ENCODE measurements at regions not wholly inside any gene's neighbourhood (a gene's known extent, or its start where the extent isn't known, plus 50 kb on each side); places are given as distances from the start of the nearest gene placed in this dataset.

GRCh38 chr3:168973897-168974296 lies 689.6 kb downstream of the MECOM start (continued):
- TF ChIP-seq E2F4 (CRISPR knock-in tag; IDR thresholded peaks at IDR 0.05; ENCODE audit: borderline replicate concordance, low read depth): no peak

GRCh38 chr3:168973206-168973605 lies 690.3 kb downstream of the MECOM start:
- no peak for ATAC-seq
- H3K27ac Mint-ChIP-seq: no peak overlapping the region
- DNase-seq (ENCODE audit: low spot score): no peak
- H3K4me3 Mint-ChIP-seq: no peak overlapping the region
- TF ChIP-seq ATF1 (CRISPR knock-in tag; IDR thresholded peaks at IDR 0.05): no peak
- TF ChIP-seq SMAD4 (CRISPR knock-in tag; IDR thresholded peaks at IDR 0.05): no peak
- TF ChIP-seq SP1 (CRISPR knock-in tag; conservative IDR thresholded peaks at IDR 0.05): no peak
- no peak for TF ChIP-seq NR3C1 (CRISPR knock-in tag; conservative IDR thresholded peaks at IDR 0.05; ENCODE audit: low read depth)
- TF ChIP-seq ATF2 (CRISPR knock-in tag; IDR thresholded peaks at IDR 0.05; ENCODE audit: borderline replicate concordance, low read depth): no peak
- TF ChIP-seq SMAD3 (CRISPR knock-in tag; IDR thresholded peaks at IDR 0.05; ENCODE audit: borderline replicate concordance): no peak
- TF ChIP-seq ZNF512 (CRISPR knock-in tag; IDR thresholded peaks at IDR 0.05; ENCODE audit: borderline replicate concordance): no peak
- no peak for TF ChIP-seq ZNF317 (CRISPR knock-in tag; IDR thresholded peaks at IDR 0.05; ENCODE audit: borderline replicate concordance, low read depth)
- no peak for TF ChIP-seq CDX4 (CRISPR knock-in tag; IDR thresholded peaks at IDR 0.05; ENCODE audit: borderline replicate concordance)
- no peak for TF ChIP-seq STAT6 (CRISPR knock-in tag; conservative IDR thresholded peaks at IDR 0.05; ENCODE audit: low read depth)
- TF ChIP-seq JUN (CRISPR knock-in tag; IDR thresholded peaks at IDR 0.05): no peak
- TF ChIP-seq ATF6 (CRISPR knock-in tag; IDR thresholded peaks at IDR 0.05): no peak
- TF ChIP-seq EMX1 (CRISPR knock-in tag; IDR thresholded peaks at IDR 0.05): no peak
- no peaks in the 10 kb centered on the region for H3K27me3 Mint-ChIP-seq (ENCODE audit: low read depth)
- POLR2A ChIA-PET: no interaction called here
- H3K9me3 Mint-ChIP-seq: no peaks in the 10 kb centered on the region
- CTCF ChIA-PET: no interaction called here
- H3K36me3 Mint-ChIP-seq: no peaks in the 10 kb centered on the region
- H3K4me1 Mint-ChIP-seq: no peaks in the 10 kb centered on the region

GRCh38 chr3:168968609-168969008 lies 694.9 kb downstream of the MECOM start:
- Mint-ChIP-seq H3K36me3 (no peaks in the 10 kb centered on the region), H3K4me1 (no peaks in the 10 kb centered on the region), H3K27me3 (ENCODE audit: low read depth) (no peaks in the 10 kb centered on the region), H3K27ac (no peak overlapping the region), H3K4me3 (no peak overlapping the region), H3K9me3 (no peaks in the 10 kb centered on the region)
- DNase-seq (ENCODE audit: low spot score): no peak
- no peak for ATAC-seq
- ChIA-PET CTCF (no interaction called here), POLR2A (no interaction called here)
- no peak for TF ChIP-seq MXD4 (CRISPR knock-in tag; IDR thresholded peaks at IDR 0.05; ENCODE audit: borderline replicate concordance)
- no peak for TF ChIP-seq GRHL2 (CRISPR knock-in tag; IDR thresholded peaks at IDR 0.05; ENCODE audit: insufficient replicate concordance, severe bottlenecking)
- TF ChIP-seq ZNF317 (CRISPR knock-in tag; IDR thresholded peaks at IDR 0.05; ENCODE audit: borderline replicate concordance, low read depth): no peak
- no peak for TF ChIP-seq ZNF416 (CRISPR knock-in tag; IDR thresholded peaks at IDR 0.05)
- no peak for TF ChIP-seq NR3C1 (CRISPR knock-in tag; conservative IDR thresholded peaks at IDR 0.05; ENCODE audit: low read depth)
- no peak for TF ChIP-seq GTF2I (CRISPR knock-in tag; conservative IDR thresholded peaks at IDR 0.05)
- no peak for TF ChIP-seq ZBTB43 (CRISPR knock-in tag; IDR thresholded peaks at IDR 0.05)
- TF ChIP-seq ESRRA (CRISPR knock-in tag; IDR thresholded peaks at IDR 0.05; ENCODE audit: borderline replicate concordance): no peak
